ENCODE measurements at regions not wholly inside any gene's neighbourhood (a gene's known extent, or its start where the extent isn't known, plus 50 kb on each side); places are given as distances from the start of the nearest gene placed in this dataset.
"Not testable (repeated sequence)": the region's sequence is repeated elsewhere in the genome, so short reads cannot be mapped to it uniquely, and the experiment has no call there.

GRCh38 chr6:142016666-142017065, 116.1 kb upstream of the GJE1 start:
- not testable (repeated sequence) for DNase-seq

GRCh38 chr6:142015463-142015862, 117.3 kb upstream of the GJE1 start:
- DNase-seq: not testable (repeated sequence)

DNA sequence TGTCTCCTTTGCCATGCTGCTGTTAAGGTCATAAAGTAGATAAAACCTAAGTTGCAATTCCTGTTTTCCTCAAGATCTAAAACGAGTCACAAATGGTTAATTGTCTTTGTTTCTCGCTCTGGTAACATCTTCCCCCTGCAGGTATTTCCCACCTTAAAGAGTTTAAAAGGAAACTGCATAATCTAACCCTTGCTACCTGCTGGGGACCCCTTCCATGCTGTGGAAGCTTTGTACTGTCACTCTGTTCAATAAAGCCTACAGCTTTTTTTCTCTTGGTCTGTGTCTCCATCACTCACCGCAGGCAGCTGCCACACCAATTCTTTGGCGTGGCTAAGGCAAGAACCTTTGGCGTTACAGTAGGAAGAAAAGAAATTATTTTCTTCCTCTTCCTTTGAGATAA, 117.7 kb upstream of the GJE1 start:
- DNase-seq: no peak

DNA sequence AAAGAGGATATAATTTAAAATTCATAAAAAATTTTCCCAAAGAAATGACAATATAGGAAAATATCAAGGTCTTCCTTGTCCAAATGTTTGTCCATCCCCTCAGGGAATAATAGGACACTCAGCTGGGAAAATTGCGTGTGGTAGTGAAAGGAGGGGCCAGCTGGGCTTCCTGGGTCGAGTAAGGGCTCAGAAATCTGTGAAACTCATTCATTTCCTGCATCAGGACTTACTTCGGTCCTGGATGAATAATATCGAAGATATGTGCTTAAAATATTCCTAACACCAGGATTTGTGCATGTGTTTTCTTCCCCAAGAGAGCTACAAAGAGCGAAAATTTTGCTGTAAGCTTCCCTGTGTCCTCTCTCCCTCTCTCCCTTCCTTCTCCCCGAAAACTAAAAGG, 118.2 kb upstream of the GJE1 start:
- DNase-seq: no peak

DNA sequence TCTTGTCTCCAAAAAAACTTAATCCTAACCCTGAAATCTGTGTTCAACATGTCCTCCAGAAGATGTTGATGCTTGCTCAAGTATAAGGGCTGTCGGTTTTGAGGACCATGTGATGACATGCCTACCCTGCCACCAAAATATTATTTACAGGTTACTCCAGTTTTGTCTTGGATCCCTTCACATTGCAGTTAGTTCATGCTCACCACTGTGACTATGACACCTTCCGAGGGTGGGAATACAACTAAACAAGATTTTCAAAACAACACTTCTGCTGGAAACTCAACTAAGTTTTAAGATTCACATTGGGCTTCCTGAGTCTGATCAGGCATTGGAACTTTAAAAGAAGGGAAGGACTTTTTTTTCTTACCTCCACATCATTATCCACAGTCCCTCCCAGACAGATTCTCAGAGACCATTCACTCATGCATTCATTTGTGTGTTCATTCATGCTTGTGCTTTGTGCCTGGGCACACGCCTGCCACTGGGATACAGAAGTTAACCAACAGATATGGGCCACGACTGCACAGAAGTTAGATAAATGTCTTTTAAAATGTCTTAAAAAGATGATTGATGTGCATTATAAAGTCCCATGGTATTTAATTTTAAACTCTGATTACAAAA, 118.7 kb upstream of the GJE1 start:
- DNase-seq: no peak

DNA sequence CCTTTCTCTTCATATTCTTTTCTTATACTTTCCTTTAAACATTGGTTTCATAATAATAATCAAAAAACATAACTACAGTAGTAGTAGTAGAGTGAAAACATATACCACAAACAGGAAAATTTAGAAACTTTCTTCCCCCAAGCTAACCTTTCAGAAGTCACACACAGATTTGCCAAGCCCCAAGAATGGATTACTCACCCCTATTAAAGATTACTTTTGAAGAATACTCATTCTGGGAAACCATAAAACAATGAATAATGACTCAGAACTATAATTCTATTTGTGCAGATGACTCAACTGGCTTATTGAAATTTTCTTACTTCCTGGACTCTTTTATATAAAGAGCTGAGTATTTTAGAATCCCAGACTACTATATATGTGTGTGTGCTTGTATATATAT, 119.4 kb upstream of the GJE1 start:
- DNase-seq: no peak

DNA sequence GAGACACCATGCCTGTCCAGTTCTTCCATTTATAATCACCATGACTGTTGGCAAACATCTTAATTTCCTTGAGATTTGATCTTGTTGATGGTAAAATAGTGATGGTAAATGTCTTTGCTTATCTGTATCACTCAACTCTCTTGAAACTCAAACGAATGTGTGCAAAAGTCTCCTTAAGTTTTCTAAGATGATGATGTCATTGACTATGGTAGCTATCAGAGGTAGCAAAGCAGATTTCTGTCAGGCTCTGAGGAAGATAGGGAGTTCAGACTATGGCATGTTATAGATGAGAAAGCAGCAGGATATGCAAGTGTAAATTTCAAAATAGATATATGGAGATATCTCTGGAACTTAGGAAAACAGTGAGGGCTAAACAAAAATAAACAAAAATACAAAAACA, 121.0 kb upstream of the GJE1 start:
- no peak for DNase-seq

- no peak for DNase-seq
Observed at GRCh38 chr6:142011156-142011555, 121.6 kb upstream of the GJE1 start.

DNA sequence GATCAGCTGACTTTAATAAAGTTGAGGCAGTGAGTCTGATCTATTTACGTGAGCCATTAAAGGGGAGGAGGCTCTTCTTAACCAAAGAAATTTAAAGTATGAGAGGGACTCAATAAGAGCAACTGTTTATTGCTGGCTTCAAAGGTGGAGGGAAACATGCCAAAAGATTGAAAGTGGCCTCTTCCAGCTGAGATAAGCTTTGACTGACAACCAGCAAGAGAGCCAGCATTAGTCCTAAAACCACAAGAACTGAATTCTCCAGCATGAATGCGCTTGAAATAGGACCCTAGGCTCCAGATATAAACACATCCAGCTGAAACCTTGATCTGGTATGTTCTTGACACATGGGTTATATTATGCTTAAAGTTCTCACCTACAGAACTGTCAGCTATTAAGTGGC, 123.1 kb upstream of the GJE1 start:
- DNase-seq: no peak

GRCh38 chr6:142008781-142009180, 123.9 kb upstream of the GJE1 start:
- no peak for DNase-seq

- no peak for DNase-seq
Observed at GRCh38 chr6:142008016-142008735, 124.5 kb upstream of the GJE1 start.

- DNase-seq: no peak
Observed at GRCh38 chr6:142005021-142005420, 127.7 kb upstream of the GJE1 start.

DNA sequence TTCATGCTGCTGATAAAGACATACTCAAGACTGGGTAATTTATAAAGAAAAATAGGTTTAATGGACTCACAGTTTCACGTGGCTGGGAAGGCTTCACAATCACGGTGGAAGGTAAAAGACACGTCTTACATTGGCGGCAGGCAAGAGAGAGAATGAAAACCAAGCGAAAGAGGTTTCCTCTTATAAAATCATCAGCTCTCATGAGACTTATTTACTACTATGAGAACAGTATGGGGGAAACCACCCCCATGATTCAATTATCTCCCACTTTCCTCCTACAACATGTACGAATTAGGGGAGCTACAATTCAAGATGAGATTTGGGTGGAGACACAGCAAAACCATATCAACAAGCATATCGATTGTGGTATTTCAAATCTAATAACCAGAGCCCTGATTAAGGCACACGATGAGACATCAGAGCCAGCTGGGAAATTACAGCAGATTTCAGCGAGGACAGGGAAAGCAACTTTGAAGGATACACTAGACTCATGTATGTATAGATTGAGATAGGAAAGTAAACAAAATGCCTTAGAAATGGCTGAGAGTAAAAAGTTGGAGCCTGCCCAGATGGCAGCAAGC, 129.8 kb upstream of the GJE1 start:
- no peak for DNase-seq

- no peak for DNase-seq
Observed at GRCh38 chr6:141996823-141997222, 135.9 kb upstream of the GJE1 start.

DNA sequence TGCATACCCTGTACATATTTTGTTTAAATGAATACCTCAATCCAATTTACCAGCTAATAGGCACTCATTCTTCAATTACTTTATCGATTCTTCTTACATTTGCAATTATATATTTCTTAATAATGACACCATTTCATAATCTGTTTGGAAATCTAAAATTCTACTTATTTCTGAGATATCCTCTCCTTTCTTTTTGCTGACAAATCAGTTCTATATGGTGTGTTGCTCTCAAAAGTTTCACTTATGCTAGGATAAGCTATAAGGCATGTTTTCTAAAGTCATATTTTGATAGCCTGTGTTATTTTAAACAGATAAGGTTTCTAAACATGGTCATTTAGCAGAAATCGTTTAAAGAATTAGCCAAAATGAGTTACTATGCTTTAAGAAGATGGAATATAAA, 140.6 kb upstream of the GJE1 start:
- DNase-seq: no peak

- no peak for DNase-seq
Observed at GRCh38 chr6:141990840-141991239, 141.9 kb upstream of the GJE1 start.

DNA sequence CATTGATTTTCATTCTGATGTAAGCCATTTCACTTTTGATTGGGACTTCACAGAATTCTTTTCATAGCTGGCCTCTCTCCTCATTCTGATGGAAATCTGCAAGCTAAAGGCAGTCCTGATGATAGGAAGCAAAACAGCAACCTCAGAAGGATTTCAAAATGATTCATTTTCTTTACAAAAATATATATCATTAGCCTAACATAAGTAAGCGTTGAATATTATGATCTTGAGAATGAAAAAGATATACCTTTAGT, 143.1 kb upstream of the GJE1 start:
- no peak for DNase-seq

GRCh38 chr6:141988954-141989705, 143.6 kb upstream of the GJE1 start:
- DNase-seq: peak in 1 of 2 donors; percentile 15

DNA sequence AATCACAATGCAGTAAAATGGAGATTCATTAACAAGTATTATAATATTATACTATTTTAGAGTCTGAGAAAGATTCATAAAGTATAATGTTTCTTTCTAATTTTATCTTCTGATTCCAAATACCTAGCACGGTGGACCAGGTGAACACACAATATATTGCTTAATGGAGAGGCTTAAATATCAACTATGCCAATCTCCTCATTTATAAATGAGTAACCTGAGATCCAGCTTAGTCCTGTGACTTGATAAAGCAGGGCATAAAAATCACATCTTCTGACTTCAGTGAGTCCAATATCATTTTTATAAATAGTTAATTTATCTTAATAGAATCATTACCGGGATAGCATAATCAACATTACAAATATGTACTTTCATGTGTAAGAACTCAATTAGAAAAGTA, 144.4 kb upstream of the GJE1 start:
- no peak for DNase-seq

DNA sequence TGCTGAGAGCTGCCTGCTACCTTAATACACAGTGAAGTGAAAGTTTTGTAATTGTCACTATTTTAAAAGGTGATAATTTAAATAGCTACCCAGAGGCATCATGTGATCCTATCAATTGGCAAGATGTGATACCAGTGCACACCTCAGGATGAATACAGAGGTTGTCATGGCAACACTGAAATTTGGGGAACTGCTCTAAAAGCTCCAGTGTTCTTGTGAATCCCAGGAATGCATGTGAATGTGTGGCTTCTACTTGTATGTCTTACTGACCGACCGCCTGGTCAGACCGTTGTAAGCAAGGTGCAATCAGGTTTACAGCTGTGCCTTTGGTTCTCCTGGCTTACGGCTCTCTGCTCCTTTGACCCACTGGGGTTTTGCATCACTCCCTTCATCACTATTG, 146.3 kb upstream of the GJE1 start:
- no peak for DNase-seq

DNA sequence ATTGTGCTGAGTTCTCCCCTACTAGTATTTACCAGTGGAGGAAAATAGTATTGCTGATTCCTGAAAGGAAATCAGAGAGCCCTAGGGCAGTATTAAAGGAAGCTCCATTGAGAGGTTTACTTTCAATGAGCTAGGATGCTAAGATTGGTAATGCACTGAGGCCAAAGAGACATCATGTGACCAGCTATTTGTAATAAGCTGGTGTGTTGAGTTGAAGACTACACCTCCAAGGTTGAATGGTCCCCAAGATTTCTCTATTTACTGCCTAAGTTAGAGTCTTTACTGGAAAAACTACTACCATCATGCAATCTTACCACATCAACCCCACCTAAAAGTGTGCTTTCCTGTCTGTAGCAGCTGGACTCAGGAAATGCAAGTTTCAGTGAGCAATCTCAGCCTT, 151.5 kb upstream of the GJE1 start:
- DNase-seq: no peak

DNA sequence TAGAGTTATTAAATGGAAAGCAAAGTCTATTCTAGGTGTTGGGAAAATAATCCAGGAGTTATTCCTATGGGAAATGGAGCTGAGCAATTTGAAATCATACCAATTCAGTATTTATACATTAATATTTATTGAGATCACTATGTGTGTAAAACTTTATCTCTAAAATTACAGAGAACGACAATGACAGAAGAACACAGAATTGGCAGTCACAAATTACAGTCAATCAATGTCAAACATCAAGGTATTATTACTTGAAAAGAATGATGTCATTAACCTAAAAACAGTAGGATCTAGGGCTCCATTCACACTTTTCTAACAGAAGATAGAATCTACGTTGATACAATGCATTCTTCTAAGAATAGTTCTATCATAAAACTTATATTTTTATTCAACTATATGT, 154.9 kb upstream of the GJE1 start:
- DNase-seq: no peak

DNA sequence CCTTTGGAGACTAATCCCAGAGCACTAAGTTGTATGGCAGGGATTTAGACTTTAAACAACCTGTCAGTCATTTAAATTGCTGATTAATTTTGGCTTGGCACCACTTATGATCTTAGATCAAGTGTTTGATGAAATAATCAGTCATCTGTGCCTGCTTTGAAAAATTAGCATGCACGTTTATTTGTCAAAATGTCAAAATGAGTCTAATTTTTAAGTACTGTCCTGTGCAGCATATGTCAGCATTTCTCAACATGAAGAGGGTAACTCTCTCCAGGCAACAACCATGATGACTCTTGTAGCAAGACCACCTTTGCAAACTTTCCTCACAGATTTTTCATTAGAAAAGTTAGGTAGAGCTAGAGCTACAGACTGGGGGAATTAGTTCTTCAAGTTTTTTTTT, 155.7 kb upstream of the GJE1 start:
- DNase-seq: no peak

- not testable (repeated sequence) for DNase-seq
Observed at GRCh38 chr6:141969768-141970415, 162.8 kb upstream of the GJE1 start.
